EH (cell line): ENCODE measurements at regions not wholly inside any gene's neighbourhood (a gene's known extent, or its start where the extent isn't known, plus 50 kb on each side); places are given as distances from the start of the nearest gene placed in this dataset.
"Not testable (repeated sequence)": the region's sequence is repeated elsewhere in the genome, so short reads cannot be mapped to it uniquely, and the experiment has no call there.

ENCODE experiments used
- DNase-seq: peaks from one replicate; pipeline ENCODE4 v3.0.0-alpha.2; 2015; ENCODE audit warnings: low read depth

GRCh38 chr11:69572233-69572860 lies 68.6 kb upstream of the CCND1 start:
- no peak for DNase-seq

GRCh38 chr11:69572861-69573260 lies 68.1 kb upstream of the CCND1 start:
- no peak for DNase-seq

GRCh38 chr11:69573761-69574607 lies 67.0 kb upstream of the CCND1 start:
- DNase-seq, result peak; percentile 19

GRCh38 chr11:69574608-69575255 lies 66.2 kb upstream of the CCND1 start:
- DNase-seq, result no peak

GRCh38 chr11:69575296-69576068 lies 65.5 kb upstream of the CCND1 start:
- DNase-seq, result no peak

- no peak for DNase-seq
Measured at GRCh38 chr11:69576069-69576782, 64.7 kb upstream of the CCND1 start.

- no peak for DNase-seq
Measured at GRCh38 chr11:69578167-69578566, 62.8 kb upstream of the CCND1 start.

- no peak for DNase-seq
Measured at GRCh38 chr11:69580529-69580928, 60.4 kb upstream of the CCND1 start.

GRCh38 chr11:69582756-69583467 lies 58.0 kb upstream of the CCND1 start:
- no peak for DNase-seq

GRCh38 chr11:69584160-69584559 lies 56.8 kb upstream of the CCND1 start:
- DNase-seq, result no peak

GRCh38 chr11:69585385-69585784 lies 55.6 kb upstream of the CCND1 start:
- DNase-seq, result no peak

- peak; percentile 93 for DNase-seq
Measured at GRCh38 chr11:69587454-69588090, 53.4 kb upstream of the CCND1 start.

GRCh38 chr11:69588270-69588669 lies 52.7 kb upstream of the CCND1 start:
- peak; percentile 91 for DNase-seq

GRCh38 chr11:69590088-69590487 lies 50.9 kb upstream of the CCND1 start:
- not testable (repeated sequence) for DNase-seq
